SHP77 (cell line): ENCODE measurements at regions not wholly inside any gene's neighbourhood (a gene's known extent, or its start where the extent isn't known, plus 50 kb on each side); places are given as distances from the start of the nearest gene placed in this dataset.

Experiments used
- DNase-seq, 2 experiments: peaks; one replicate each; lab custom pipeline; 2025; lab: John Stamatoyannopoulos, UW

DNA sequence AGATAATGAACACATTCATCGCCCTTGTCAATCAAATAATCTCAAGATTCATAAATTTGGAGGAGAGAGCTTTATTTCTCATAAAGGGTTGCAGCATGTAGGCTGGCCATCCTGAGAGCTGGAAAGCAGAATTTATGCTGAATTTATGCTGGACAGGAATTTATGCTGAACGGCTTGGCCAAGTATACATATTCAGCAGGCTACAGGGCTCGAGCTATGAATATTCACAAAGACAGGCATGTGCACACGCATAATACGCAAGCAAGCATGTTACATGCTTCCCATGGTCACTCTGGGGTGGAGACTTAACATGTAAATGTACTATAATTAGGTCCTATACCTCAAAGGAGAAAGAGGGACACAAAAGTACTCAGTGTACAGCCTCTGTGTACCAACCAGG, 618.8 kb downstream of the METTL4 start:
- DNase-seq, result no peak

DNA sequence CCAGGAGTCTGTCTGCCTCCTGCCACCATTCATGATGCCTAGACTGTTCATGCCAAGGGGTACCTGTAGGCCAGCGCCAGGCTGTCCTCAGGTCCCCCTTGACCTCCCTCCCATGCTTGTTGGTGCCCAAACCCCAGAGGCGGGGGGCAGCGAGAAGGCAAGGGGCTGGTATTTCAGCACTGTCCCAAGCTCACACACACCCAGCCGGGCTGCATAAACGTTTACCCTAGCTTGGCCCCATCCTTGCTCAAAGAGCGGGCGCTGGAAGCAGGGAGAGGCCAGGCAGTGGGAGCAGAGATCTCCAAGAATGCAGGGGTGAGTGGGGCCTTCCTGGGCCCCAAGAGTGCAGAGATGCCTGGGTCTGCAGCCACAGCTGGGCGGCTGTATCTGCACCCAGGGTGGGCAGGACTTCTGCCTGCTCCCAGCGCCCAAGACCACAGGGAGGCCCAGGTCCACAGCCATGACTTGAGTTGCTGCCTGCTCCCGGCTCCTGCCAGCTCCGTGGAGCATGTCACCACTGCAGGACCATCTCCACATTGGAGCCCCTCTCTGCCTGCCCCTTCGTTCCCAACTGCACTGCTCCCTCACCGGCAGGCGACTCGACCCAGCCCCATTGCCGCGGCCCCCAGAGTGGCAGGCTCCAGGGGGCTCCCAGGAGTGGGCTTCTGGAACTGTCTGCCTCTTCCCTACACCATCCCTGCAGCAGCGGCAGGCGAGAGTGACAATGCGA, 616.6 kb downstream of the METTL4 start:
- no peak for DNase-seq

DNA sequence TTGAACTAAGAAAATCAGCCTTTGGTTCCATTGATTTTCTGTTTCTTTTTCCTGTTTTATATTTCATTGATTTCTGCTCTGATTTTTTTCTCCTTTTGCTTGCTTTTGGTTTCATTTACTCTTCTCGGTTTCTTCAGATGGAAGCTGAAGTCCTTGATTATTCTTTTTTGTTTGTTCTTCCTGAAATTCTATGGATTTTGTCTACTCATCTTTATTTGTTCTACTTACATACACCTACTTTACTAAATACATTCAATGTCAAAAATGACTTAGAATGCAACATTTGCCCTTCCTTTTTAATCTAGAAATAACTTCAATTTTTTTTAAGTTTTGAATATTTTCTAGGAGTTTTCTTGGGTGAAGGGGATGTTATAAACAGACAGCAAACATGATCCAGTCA, 612.5 kb downstream of the METTL4 start:
- no peak for DNase-seq

DNA sequence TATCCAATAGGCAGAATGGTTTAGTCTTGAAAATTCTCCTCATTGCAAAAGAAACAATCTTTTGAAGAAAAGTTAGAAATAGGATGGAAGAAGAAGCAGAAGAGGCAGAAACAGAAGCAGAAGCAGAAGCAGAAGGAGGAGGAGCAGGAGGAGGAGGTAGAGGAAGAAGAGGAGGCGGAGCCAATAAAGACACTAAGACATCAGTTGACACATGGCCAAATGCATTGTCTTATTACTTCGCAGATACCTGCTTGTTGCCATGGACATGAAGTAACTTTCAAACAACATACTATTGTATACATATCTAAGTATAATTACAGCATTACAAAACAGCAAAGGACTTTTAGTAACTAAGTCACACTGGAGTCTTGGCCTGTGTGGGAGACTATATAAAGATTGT, 606.3 kb downstream of the METTL4 start:
- DNase-seq, result no peak

DNA sequence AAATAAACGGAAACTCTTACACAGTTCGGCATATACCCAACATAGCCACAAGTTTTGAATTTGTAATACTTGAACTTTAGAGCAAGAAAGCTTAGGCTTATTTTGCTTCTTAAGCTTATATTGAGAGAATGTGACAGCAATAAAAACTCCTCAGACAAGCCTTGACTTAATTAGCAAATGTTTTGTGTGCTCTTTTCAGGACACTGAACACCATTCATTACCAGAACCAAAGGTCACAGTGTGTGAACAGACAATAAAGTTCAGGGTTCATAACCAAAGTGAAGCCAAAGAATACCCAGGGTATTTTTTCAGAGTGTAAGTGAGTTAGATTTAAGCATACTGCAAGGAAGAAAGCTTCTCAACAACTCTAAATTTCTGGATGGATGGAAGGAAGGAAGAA, 605.8 kb downstream of the METTL4 start:
- DNase-seq, result no peak

DNA sequence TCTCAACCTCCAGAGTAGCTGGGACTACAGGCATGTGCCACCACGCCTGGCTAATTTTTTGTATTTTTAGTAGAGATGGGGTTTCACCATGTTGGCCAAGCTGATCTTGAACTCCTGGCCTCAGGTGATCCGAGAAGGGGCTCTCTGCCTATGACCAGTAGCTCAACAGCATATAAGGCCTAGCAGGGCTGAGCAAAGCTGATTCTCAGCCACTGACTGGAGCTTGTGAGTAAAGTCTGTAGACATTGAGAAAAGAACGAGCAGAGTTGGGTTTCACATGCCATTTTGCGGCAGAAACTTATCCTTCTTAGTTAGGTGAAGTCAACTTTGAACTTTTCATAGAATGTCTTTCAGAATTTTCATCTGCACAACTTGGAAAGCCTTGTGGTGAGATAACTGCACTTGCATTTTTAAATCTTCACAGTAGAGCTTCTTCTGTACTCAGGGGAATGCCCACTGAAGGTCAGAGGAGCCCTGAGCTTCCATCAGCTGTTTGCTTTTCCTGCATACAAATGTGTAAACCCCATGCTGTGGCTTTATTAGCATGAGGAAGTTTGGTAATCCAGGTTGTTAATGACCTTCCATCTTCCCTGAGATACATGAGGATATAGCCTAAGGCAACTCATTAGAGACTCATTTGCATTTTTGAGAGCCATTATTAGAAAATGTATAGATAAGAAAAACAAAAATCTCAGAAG, 602.4 kb downstream of the METTL4 start:
- DNase-seq, result no peak

DNA sequence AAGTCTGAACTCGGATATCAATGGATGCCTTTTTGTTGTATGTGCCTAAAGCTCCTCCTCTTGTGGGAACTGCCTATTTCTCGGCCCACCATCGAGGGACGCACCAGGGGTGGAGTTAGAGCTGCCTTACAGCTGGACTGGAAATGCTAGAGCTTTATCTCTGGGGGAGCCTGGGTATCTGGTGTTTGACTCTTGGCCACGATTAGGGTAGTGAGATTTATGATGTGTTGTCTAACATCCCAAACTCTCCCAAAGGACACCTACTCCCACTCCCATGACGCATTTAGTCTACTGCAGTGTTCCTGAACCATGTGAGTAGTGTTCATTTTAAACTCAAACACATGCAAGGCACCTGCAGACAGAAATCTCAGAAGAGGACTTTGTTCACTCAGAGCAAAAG, 594.8 kb downstream of the METTL4 start:
- no peak for DNase-seq

DNA sequence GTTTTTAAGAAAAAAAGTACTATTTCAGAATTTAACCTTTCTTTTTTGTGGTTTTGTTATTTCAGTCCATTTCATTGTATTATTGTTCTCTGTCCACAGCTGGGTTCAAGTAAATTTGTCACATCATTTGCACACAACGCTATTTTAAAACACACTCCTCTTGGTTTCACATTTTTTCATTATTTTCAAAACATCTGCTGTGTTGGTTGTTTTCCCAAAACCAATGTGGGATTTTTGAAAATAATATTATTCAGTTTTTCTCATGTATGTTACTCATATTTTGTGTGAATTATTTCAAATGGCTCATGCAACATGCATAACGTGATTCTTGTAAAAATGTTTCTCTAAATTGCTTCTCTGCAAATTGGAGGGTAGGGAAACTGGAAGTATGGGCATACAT, 589.2 kb downstream of the METTL4 start:
- DNase-seq, result no peak

DNA sequence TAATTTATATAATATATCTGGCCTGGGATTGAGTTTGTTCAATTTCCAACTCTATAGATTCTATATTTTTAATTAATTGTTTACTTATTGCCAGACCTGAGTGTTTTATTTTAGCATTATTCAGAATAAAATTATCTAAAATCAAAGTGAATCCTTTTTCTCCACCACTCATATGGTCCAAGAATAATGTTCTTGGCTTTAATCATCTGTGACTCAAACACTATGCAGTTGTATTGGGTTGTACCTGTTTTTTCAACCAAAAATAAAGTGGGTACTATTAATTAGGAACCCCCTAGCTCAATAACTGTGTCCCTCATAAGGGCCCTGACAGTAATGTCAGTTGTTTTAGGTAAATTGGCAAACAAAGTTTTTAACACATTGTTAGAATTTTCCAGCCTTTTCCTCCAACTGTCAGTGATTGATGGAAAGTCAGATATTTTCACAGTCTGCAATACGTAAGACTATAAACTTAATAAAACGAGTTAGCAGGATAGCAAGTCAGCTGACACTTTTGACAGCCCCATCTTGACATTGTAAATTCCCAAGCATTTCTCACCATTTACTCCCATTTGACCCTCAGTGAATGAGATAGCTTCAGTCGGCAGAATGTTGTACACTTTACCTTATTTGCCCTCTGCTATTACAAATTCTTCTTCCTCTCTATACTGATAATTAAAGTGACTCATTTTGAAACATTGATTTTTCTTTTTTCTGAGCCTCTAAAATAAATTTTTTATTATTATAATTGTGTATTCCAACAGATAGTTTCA, 587.4 kb downstream of the METTL4 start:
- no peak for DNase-seq

DNA sequence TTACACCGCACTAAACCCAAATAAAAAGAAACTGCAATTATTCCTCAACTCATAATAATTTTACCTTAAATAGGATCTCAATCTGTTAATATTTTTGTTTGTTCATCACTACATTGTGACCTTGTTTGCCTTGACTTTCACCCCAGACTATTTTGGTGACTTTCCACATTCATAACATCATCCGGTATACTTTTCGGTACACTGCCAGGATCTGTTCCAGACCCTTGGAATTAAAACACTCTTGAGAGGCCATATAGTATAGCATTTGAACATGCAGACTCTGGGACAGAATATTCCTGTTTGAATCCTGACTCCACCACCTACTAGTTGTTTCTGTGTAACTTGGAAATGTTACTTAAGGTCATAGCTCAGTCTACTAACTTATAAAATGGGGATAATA, 577.4 kb downstream of the METTL4 start:
- no peak for DNase-seq

DNA sequence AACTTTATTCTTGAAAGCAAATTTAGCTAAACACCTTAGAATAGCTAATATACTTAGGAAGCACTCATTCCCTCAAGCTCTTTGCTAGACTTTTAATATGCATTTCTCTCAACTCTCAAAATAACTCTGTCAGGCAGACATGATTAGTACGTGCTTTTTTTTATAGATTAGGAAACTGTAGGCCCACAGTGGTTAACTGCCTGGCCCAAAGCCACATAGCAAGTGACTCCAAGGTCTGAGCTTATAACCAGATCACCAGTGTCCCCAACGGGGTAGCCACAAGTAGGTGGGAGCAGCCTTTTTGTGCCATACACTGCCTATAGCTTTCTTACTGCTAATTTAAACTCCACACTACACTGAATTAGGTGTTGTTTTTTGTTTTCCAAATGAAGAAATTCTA, 576.8 kb downstream of the METTL4 start:
- no peak for DNase-seq

DNA sequence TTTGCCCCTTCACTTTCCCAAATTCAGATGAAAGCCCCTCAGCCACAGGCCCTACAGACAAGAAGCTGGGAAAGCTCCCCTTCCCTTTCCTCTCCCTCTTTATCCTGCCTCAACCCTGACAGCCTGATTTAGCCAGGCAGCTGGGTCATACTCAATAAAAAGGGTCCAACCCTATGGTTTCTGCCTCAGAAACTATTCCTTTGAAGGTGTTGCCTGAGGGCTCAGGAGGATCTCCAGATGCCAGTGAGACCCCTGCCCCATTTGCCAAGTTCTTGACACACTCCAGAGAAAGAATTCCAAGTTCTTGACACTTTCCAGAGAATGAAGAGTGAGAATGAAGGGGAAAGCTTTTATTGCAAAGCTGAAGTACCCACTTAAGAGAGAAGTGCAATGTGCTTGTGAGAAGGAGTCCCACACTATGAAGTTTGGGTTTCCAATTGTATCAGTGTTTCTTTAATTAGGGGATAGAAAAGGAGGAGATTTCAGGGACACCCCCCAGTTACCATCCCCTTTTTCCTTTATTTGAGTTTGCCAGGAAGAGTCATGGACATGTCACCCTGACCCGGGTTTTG, 576.2 kb downstream of the METTL4 start:
- DNase-seq, result no peak

DNA sequence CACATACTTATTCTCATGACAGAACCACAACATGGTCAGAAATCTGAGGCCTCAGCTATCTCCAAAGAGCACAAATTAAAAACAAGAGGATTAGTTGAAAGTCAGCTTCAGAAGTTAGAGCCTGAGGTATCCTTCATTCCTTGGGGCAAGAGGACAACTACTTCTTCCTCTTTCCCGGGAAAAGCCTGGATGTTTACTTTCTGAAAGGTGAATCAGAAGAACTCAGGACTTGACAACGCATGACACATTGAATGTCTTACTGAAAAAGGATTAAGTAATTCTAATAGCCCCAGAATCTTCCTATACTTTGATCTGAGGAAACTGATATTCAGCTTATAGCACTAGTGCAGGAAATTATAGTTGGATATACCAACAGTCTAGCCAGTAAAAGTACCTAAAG, 573.2 kb downstream of the METTL4 start:
- DNase-seq, result no peak

DNA sequence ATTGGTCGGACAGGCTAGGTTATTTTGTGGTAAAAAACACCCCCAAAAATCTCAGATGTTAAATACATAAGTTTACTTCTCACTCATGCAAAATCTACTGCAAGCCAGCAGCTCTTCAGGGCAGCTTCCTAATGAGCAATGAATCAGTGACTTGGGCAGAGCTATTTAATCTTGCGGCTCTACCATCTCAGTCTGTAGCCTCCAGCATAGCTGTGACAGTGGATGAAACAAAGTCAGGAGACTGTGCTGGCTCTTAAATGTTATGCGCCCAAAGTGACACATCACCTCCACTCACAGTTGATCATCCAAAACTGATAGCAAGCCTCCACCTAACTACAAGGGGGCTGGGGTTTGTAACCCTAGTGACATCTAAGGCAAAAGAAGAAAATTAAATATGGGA, 571.9 kb downstream of the METTL4 start:
- no peak for DNase-seq

DNA sequence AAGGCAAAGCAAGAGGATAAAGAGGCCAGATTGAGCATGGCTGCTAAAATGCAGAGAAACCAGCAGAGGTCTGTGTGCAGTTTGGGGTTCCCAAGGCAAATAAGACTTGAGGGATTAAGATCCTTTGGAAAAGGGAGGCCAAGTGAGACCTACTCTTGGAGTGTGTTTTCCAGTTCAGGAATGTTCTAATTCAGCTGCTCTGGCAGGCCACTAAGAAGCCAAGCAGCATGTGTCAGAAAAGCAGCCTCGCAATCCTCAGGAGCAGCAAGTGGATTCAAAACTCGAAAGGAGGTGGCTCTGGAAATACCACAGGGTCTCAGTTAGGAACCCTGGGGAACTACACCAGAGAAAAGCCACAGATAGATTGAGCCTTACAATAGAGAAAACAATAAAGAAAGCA, 569.2 kb downstream of the METTL4 start:
- no peak for DNase-seq

DNA sequence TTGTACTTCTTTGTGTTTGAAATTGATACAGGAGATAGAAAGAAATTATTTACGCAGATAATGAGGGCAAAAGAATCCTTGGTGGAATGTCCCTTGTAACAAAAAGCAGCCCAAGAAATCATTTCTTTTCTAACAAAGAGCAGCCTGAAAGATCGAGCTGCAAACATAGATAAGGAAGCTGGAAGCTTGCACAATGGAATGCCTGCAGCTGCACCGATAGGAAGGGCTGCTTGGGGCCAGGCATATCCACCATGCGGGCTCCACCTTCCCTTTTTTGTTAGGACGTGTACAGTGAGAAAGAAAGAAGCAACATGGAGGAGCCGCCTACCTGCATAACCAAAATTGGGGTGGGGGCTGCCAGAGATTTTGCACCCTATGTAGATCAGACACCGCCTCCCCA, 568.7 kb downstream of the METTL4 start:
- DNase-seq, result no peak

DNA sequence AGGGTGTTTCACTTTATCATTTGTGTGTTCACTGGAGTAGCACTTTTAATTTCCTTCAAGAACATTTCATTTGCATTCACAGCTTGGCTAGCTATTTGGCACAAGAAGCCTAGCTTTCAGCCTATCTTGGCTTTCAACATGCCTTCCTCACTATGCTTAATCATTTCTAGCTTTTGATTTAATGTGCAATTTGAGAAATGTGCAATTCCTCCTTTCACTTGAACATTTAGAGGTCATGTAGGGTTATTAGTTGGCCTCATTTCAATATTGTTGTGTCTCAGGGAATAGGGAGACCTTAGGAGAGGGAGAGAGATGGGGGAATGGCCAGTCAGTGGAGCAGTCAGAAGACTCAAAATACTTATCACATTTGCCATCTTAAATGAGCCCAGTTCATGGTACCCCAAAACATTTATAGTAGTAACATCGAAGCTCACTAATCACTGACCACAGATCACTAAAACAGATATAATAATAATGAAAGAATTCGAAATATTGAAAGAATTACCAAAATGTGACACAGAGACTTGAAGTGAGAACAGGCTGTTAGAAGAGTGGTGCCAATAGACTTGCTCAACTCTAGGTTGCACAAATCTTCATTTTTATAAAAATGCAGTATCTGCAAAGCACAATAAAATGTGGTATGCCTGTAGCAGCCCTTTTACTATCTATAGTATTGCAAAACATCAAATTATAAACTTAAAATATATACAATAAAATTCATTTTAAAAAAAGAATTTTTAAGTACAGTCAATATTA, 561.2 kb downstream of the METTL4 start:
- DNase-seq, result no peak

DNA sequence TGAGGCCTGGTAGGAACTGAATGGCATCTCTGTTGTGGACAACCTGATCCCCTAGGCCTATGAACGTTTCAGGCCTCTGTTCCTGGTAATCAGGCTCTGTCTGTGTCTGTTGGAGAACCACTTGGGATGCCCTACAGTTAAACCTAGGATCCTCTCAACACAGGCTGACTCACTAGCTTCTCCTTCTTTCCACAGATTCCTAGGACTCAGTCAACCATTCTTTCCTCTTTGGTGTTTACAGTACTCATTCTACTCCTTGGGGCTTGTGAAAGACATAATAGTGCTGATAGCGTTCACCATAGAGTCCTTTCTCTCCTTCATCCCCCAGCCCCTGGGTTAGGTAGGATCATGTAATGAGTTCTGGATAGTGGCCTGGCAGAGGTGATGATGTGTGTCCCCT, 544.3 kb downstream of the METTL4 start:
- DNase-seq, result no peak

DNA sequence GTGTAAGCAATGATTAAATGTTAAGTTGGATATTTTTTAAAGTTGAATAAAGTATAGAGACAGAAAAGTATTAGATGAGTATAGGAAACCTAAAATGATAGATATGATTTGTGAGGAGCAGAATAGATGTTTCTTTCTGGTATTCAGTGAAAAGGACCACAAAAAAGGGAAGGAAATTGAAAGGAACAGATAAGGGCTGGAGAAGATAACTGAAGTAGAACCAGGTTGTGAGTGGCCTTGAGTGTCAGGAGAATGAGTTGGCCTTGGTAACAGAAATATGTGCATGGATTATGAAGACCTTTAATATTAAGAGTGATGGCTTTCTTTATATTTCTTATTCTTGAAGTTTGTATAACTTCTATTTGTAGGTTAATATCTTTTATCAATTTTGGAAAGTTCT, 543.5 kb downstream of the METTL4 start:
- DNase-seq, result no peak

DNA sequence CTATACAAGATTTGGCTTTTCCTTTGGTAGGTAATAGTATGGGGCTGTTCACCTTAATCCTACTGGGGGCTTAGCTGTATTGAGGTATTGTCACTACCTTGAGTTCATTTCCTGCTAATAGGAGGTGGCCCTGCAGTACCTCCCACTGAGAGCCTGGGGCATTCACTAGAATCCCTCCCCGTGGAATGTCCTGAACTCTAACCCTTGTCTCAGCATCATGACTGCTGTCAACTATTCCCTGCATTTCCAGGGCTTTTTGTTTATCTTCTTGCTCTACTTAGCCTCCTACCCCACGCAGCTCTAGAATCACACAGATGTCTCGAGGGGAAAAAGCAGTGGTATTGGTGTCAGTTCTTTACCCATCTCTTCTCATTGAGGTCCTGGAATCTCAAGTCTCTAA, 542.3 kb downstream of the METTL4 start:
- no peak for DNase-seq

DNA sequence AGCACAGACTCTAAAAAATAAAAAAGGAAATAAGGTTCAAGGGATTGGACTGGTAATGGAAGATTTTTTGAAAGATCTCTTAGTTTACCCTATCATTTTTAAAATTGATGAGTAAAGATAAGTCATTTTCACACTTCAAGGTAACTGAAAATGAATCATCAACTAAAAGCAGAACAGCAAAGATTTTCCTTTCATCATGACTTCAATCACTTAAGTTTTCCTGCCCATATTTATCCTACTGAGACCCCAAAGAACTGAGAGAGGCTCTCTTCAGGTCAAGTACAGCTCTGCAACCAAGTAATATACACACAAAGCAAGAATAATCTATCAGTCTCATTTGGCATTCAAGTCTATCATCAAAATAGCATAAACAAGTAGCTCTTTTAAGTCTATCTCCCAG, 540.7 kb downstream of the METTL4 start:
- DNase-seq, result no peak

DNA sequence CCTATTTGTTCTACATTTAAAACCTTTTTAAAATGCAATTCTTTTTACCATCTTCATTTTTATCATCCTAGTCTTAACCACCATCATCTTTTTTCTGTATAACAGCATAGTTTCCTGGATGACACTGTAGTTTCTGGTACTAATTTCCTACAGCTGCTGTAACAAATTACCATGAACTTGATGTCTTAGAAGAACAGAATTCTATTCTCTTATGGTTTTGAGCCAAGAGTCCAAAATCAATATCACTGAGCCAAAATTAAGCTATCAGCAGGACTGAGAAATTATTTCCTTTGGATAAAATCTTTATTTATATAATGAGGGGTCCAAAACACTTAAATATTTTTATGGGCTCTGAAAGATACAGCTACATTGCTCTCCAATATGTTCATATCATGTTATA, 539.3 kb downstream of the METTL4 start:
- DNase-seq, result no peak
